Smooth muscle cell (in vitro differentiated cells): ENCODE measurements at regions not wholly inside any gene's neighbourhood (a gene's known extent, or its start where the extent isn't known, plus 50 kb on each side); places are given as distances from the start of the nearest gene placed in this dataset.

Experiments
- DNase-seq: peaks from one replicate; lab custom pipeline; 2025; ENCODE audit not compliant: unreplicated experiment; lab: John Stamatoyannopoulos, UW
- H2AFZ ChIP-seq: fragments of 200-600 bp; sonication (generic); 2 replicates; pipeline ENCODE4 v1.6.0; 2016; ENCODE audit warnings: antibody characterized with exemption, low read depth, mild to moderate bottlenecking
- H3F3A ChIP-seq: fragments of 200-600 bp; sonication (generic); 2 replicates; pipeline ENCODE4 v1.6.0; 2017; ENCODE audit warnings: antibody characterized with exemption, low read depth
- H3K27ac ChIP-seq: fragments of 200-600 bp; sonication (generic); 2 replicates; pipeline ENCODE4 v1.5.1; 2016; ENCODE audit warnings: low read depth, mild to moderate bottlenecking
- H3K27me3 ChIP-seq: fragments of 200-600 bp; sonication (generic); 2 replicates; pipeline ENCODE4 v1.6.1; 2016; ENCODE audit warnings: low read depth, mild to moderate bottlenecking
- H3K36me3 ChIP-seq: fragments of 200-600 bp; sonication (generic); 2 replicates; pipeline ENCODE4 v1.5.1; 2016; ENCODE audit warnings: low read depth
- H3K4me1 ChIP-seq: fragments of 200-600 bp; sonication (generic); 2 replicates; pipeline ENCODE4 v1.5.1; 2016; ENCODE audit warnings: low read depth
- H3K4me2 ChIP-seq: fragments of 200-600 bp; sonication (generic); 2 replicates; pipeline ENCODE4 v1.6.0; 2016; ENCODE audit warnings: mild to moderate bottlenecking
- H3K4me3 ChIP-seq: fragments of 200-600 bp; sonication (generic); 2 replicates; pipeline ENCODE4 v1.5.1; 2016; ENCODE audit warnings: mild to moderate bottlenecking
- H3K79me2 ChIP-seq: fragments of 200-600 bp; sonication (generic); 2 replicates; pipeline ENCODE4 v1.6.0; 2016; ENCODE audit warnings: low read depth, mild to moderate bottlenecking
- H3K9ac ChIP-seq: fragments of 200-600 bp; sonication (generic); 2 replicates; pipeline ENCODE4 v1.6.0; 2016; ENCODE audit warnings: low read depth
- H3K9me3 ChIP-seq: fragments of 200-600 bp; sonication (generic); replicated peaks from 2 replicates; pipeline ENCODE4 v1.5.1; 2016; ENCODE audit warnings: low read depth
- H4K20me1 ChIP-seq: fragments of 200-600 bp; sonication (generic); 2 replicates; pipeline ENCODE4 v1.6.0; 2016; ENCODE audit warnings: low read depth
- WGBS: methylation state at CpG from one replicate; pipeline ENCODE4 v1.1.7; 2016; ENCODE audit warnings: low lambda C conversion rate; 5-methylcytosine and 5-hydroxymethylcytosine counted together
- TF ChIP-seq, protein P1 (sequence below): fragments of 200-600 bp; sonication (generic); IDR thresholded peaks from 2 replicates; pipeline ENCODE4 v1.5.1; 2017; ENCODE audit warnings: borderline replicate concordance, mild to moderate bottlenecking, antibody characterized with exemption; ENCODE audit not compliant: insufficient read depth, poor library complexity, severe bottlenecking

DNA sequence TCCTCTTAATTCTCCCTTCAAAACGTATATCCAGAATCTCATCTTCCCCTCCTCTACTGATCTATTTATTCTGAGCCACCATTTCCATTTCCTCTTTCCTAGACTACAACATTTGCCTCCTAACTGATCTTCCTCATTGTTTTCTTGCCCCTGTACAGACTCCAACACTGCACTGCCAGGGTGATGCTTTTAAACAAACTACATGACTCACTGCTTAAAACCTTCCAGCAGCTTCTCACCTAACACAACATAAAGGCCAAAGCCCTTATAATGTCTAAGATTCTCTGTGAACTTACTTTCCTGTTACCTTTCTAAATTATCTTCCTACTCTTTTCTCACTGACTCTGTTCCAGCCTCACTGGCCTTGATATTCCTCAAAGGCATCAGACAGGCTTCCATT lies 161.0 kb upstream of the HS3ST1 start:
- TF ChIP-seq, protein P1, sequence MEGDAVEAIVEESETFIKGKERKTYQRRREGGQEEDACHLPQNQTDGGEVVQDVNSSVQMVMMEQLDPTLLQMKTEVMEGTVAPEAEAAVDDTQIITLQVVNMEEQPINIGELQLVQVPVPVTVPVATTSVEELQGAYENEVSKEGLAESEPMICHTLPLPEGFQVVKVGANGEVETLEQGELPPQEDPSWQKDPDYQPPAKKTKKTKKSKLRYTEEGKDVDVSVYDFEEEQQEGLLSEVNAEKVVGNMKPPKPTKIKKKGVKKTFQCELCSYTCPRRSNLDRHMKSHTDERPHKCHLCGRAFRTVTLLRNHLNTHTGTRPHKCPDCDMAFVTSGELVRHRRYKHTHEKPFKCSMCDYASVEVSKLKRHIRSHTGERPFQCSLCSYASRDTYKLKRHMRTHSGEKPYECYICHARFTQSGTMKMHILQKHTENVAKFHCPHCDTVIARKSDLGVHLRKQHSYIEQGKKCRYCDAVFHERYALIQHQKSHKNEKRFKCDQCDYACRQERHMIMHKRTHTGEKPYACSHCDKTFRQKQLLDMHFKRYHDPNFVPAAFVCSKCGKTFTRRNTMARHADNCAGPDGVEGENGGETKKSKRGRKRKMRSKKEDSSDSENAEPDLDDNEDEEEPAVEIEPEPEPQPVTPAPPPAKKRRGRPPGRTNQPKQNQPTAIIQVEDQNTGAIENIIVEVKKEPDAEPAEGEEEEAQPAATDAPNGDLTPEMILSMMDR: no peak
- no peaks in the 10 kb centered on the region for H3K9me3 ChIP-seq
- no peak overlapping the region for H3K4me2 ChIP-seq
- DNase-seq: no peak
- no peak overlapping the region for H2AFZ ChIP-seq
- no peaks in the 10 kb centered on the region for H3K79me2 ChIP-seq
- H3K36me3 ChIP-seq: no peaks in the 10 kb centered on the region
- no peak overlapping the region for H3K9ac ChIP-seq
- no peaks in the 10 kb centered on the region for H3K27me3 ChIP-seq
- H3K4me3 ChIP-seq: no peak overlapping the region
- H3F3A ChIP-seq: no peaks in the 10 kb centered on the region
- H4K20me1 ChIP-seq: no peaks in the 10 kb centered on the region
- 88% methylated on average over 1 of the region's 1 CpG for WGBS
- H3K27ac ChIP-seq: no peak overlapping the region
- H3K4me1 ChIP-seq: no peaks in the 10 kb centered on the region

DNA sequence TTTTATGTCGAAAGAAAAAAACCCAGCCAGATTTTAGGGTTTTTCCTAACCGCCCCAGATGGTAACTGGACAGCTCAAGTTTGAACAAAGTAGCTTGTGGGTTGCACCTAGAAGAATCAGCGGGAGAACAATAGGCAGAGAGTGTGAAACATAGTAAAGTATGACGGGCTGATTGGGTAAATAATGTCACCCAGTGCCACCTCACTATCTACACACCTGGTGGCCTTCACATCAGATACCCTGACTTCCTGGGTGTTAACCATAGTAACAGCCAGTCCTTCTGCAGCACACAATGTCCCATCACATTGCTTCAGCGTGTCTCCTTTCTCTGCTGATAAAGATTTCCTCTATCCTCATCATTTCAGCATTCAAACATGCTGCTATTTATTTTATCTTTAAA lies 159.1 kb upstream of the HS3ST1 start:
- 97% methylated on average over 5 of the region's 5 CpGs for WGBS
- Histone ChIP-seq H2AFZ (no peak overlapping the region), H3K4me2 (no peak overlapping the region), H4K20me1 (no peaks in the 10 kb centered on the region), H3K9me3 (no peaks in the 10 kb centered on the region), H3K4me3 (no peak overlapping the region), H3K79me2 (no peaks in the 10 kb centered on the region), H3F3A (no peaks in the 10 kb centered on the region), H3K27me3 (no peaks in the 10 kb centered on the region), H3K4me1 (no peaks in the 10 kb centered on the region), H3K27ac (no peak overlapping the region), H3K36me3 (no peaks in the 10 kb centered on the region), H3K9ac (no peak overlapping the region)
- no peak for DNase-seq
- TF ChIP-seq, protein P1: no peak

DNA sequence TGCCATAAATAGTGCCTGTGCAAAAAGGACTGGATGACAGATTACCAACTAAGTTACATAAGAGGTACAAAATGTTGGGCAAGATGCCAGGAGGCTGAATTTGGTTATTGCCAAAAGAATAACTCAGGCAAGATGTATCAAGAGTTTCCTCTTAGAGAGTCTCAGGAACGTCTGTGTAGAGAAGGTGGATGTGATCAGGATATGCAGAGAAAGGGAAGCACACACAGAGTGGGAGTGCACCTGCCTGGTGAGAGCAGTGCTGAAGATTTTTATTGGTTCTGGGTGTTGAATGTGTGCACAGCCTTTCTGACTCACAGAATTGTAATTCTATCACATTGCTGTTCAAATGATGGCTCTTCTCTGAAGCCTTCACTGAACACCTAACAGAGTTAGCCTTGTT lies 156.8 kb upstream of the HS3ST1 start:
- Histone ChIP-seq H3K36me3 (no peaks in the 10 kb centered on the region), H3K4me3 (no peak overlapping the region), H3K27me3 (no peaks in the 10 kb centered on the region), H3K4me2 (no peak overlapping the region), H2AFZ (no peak overlapping the region), H3K9ac (no peak overlapping the region), H4K20me1 (no peaks in the 10 kb centered on the region), H3K79me2 (no peaks in the 10 kb centered on the region), H3K9me3 (no peaks in the 10 kb centered on the region), H3K27ac (no peak overlapping the region), H3F3A (no peaks in the 10 kb centered on the region), H3K4me1 (no peaks in the 10 kb centered on the region)
- WGBS: 77% methylated on average over 1 of the region's 1 CpG
- DNase-seq: no peak
- TF ChIP-seq, protein P1: no peak

DNA sequence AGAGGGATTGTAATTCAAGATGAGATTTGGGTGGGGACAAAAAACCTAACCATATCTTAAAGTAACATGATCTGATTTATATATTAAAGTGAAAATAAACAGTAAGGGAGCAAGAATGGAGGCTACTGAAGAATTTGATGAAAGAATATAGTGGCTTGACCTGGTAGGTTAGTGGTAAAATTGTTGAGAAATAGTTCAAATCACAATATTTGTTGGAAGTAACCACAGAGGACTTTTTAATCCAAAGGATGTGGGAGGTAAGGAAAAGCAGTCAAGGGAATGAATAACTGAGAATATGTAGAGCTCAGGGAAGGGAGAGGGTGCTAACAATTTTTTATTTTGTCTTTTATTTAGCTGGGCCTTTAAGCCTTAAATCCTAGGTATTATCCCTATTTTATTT lies 139.8 kb upstream of the HS3ST1 start:
- Histone ChIP-seq H3K9ac (no peak overlapping the region), H3K36me3 (no peaks in the 10 kb centered on the region), H3K4me2 (no peak overlapping the region), H3K4me1 (no peaks in the 10 kb centered on the region), H3K9me3 (no peaks in the 10 kb centered on the region), H4K20me1 (no peaks in the 10 kb centered on the region), H3K27ac (no peak overlapping the region), H3K79me2 (no peaks in the 10 kb centered on the region), H3K4me3 (no peak overlapping the region), H3F3A (no peaks in the 10 kb centered on the region), H2AFZ (no peak overlapping the region), H3K27me3 (no peaks in the 10 kb centered on the region)
- DNase-seq: no peak
- TF ChIP-seq, protein P1: no peak
